Rectal smooth muscle tissue (tissue), 1 donor: ENCODE measurements at regions not wholly inside any gene's neighbourhood (a gene's known extent, or its start where the extent isn't known, plus 50 kb on each side); places are given as distances from the start of the nearest gene placed in this dataset.
"Not testable (repeated sequence)": the region's sequence is repeated elsewhere in the genome, so short reads cannot be mapped to it uniquely, and the experiment has no call there.

Source experiments
- H3K27ac ChIP-seq: one replicate; pipeline ENCODE4 v1.7.0; 2013; ENCODE audit warnings: low read depth, low read length, inconsistent platforms
- H3K27me3 ChIP-seq: one replicate; pipeline ENCODE4 v1.7.0; 2013; ENCODE audit warnings: low read length; ENCODE audit not compliant: control insufficient read depth, insufficient read depth
- H3K36me3 ChIP-seq: one replicate; pipeline ENCODE4 v1.7.0; 2013; ENCODE audit warnings: low read length; ENCODE audit not compliant: control insufficient read depth, insufficient read depth
- H3K4me1 ChIP-seq: one replicate; pipeline ENCODE4 v1.7.0; 2013; ENCODE audit warnings: low read length; ENCODE audit not compliant: control insufficient read depth, insufficient read depth
- H3K4me3 ChIP-seq: one replicate; pipeline ENCODE4 v1.7.0; 2013; ENCODE audit warnings: low read length
- H3K9ac ChIP-seq: one replicate; pipeline ENCODE4 v1.7.0; 2013; ENCODE audit warnings: low read length

GRCh38 chr16:86955136-86955855 lies 361.9 kb downstream of the C16orf95 start:
- Histone ChIP-seq H3K36me3 (no peaks in the 10 kb centered on the region), H3K27me3 (peaks cover 6% of the 10 kb centered on the region), H3K27ac (no peak overlapping the region), H3K9ac (no peak overlapping the region), H3K4me3 (no peak overlapping the region), H3K4me1 (no peaks in the 10 kb centered on the region)

- Histone ChIP-seq H3K27me3 (peaks cover 6% of the 10 kb centered on the region), H3K4me3 (no peak overlapping the region), H3K27ac (no peak overlapping the region), H3K9ac (no peak overlapping the region), H3K4me1 (no peaks in the 10 kb centered on the region), H3K36me3 (no peaks in the 10 kb centered on the region)
Measured at GRCh38 chr16:86956437-86956836, 360.8 kb downstream of the C16orf95 start.

- not testable (repeated sequence) for H3K36me3 ChIP-seq, H3K27me3 ChIP-seq, H3K4me1 ChIP-seq, H3K27ac ChIP-seq, H3K9ac ChIP-seq, H3K4me3 ChIP-seq
Measured at GRCh38 chr16:86957662-86958198, 359.5 kb downstream of the C16orf95 start.

- no peak overlapping the region for H3K27ac ChIP-seq
- H3K27me3 ChIP-seq = peaks cover 6% of the 10 kb centered on the region
- H3K9ac ChIP-seq = no peak overlapping the region
Measured at GRCh38 chr16:86958423-86958822, 358.8 kb downstream of the C16orf95 start.

GRCh38 chr16:86959091-86959651 lies 358.0 kb downstream of the C16orf95 start:
- H3K27ac ChIP-seq = no peak overlapping the region
- no peak overlapping the region for H3K9ac ChIP-seq
- peaks cover 4% of the 10 kb centered on the region for H3K27me3 ChIP-seq
- no peaks in the 10 kb centered on the region for H3K36me3 ChIP-seq
- H3K4me1 ChIP-seq = no peaks in the 10 kb centered on the region
- H3K4me3 ChIP-seq = no peak overlapping the region

More at GRCh38 chr16:86958423-86958822, 358.8 kb downstream of the C16orf95 start:
- Histone ChIP-seq H3K36me3 (no peaks in the 10 kb centered on the region), H3K4me3 (no peak overlapping the region), H3K4me1 (no peaks in the 10 kb centered on the region)

DNA sequence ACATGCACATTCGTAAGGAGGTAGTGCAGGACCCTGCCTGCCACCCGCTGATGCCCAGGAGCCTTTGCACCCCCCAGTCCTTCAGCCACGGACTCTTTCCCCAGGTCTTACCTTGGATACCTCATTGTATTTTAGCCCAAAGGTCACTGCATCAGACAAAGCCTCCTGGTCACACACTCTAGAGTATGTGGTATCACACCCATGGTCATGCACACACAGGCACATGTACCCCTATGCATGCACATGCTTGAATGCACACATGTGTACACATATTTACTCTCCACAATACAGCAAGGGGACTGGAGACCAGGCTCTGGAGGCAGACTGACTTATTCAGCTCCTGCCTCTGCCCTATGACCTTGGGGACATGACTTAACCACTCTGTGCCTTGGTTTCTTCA lies 357.5 kb downstream of the C16orf95 start:
- no peak overlapping the region for H3K4me3 ChIP-seq
- H3K36me3 ChIP-seq = no peaks in the 10 kb centered on the region
- H3K9ac ChIP-seq = no peak overlapping the region
- H3K27me3 ChIP-seq = peaks cover 4% of the 10 kb centered on the region
- no peaks in the 10 kb centered on the region for H3K4me1 ChIP-seq
- no peak overlapping the region for H3K27ac ChIP-seq

DNA sequence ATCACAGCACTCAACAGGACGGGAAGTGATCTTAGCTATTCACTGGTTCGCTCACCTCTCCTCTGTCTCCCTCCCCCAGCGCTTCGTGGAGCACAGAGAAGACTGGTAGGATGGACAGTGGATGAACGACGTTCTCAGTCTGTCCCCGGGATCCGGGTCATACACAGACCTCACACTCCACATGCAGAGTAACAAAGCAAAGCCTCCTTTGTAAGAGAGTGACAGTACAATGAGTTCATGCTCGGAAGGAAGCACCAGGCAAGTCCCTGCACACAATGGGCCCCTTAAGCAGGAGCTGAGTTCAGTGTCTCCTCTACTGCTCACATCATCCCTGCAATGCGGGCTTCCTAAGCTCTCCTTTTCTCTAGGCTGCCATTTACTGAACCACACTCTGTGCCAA lies 356.9 kb downstream of the C16orf95 start:
- peaks cover 4% of the 10 kb centered on the region for H3K27me3 ChIP-seq
- H3K4me3 ChIP-seq = no peak overlapping the region
- no peak overlapping the region for H3K9ac ChIP-seq
- no peaks in the 10 kb centered on the region for H3K4me1 ChIP-seq
- no peaks in the 10 kb centered on the region for H3K36me3 ChIP-seq
- no peak overlapping the region for H3K27ac ChIP-seq

DNA sequence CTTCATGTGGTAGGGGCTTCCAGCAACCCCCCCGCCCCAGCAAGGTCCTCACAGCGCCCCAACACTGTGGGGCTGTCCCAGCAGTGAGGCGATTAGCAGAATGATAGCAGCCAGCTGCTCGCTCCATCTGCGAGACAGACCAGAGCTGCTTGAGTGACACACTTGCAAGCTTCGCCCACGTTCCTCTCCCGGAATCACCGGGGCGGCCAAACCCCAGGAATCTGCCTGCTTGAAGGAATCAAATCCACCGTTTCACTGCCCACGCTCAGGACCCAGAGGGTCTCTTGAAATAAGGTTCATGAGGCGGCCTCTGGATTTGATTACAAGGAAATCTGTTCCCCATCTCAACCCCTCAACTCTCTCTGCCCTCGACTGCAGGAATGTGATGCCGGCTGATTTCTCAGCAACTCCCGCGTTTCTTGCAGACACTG lies 356.0 kb downstream of the C16orf95 start:
- H3K9ac ChIP-seq = no peak overlapping the region
- H3K4me3 ChIP-seq = no peak overlapping the region
- H3K4me1 ChIP-seq = no peaks in the 10 kb centered on the region
- H3K27me3 ChIP-seq = peaks cover 4% of the 10 kb centered on the region
- no peaks in the 10 kb centered on the region for H3K36me3 ChIP-seq
- no peak overlapping the region for H3K27ac ChIP-seq

GRCh38 chr16:86962259-86962658 lies 354.9 kb downstream of the C16orf95 start:
- no peaks in the 10 kb centered on the region for H3K36me3 ChIP-seq
- H3K9ac ChIP-seq = no peak overlapping the region
- no peaks in the 10 kb centered on the region for H3K4me1 ChIP-seq
- H3K4me3 ChIP-seq = no peak overlapping the region
- H3K27me3 ChIP-seq = peaks cover 4% of the 10 kb centered on the region
- no peak overlapping the region for H3K27ac ChIP-seq

GRCh38 chr16:86962913-86963312 lies 354.3 kb downstream of the C16orf95 start:
- Histone ChIP-seq H3K4me1 (no peaks in the 10 kb centered on the region), H3K4me3 (no peak overlapping the region), H3K27me3 (peaks cover 4% of the 10 kb centered on the region), H3K9ac (no peak overlapping the region), H3K27ac (no peak overlapping the region), H3K36me3 (no peaks in the 10 kb centered on the region)

DNA sequence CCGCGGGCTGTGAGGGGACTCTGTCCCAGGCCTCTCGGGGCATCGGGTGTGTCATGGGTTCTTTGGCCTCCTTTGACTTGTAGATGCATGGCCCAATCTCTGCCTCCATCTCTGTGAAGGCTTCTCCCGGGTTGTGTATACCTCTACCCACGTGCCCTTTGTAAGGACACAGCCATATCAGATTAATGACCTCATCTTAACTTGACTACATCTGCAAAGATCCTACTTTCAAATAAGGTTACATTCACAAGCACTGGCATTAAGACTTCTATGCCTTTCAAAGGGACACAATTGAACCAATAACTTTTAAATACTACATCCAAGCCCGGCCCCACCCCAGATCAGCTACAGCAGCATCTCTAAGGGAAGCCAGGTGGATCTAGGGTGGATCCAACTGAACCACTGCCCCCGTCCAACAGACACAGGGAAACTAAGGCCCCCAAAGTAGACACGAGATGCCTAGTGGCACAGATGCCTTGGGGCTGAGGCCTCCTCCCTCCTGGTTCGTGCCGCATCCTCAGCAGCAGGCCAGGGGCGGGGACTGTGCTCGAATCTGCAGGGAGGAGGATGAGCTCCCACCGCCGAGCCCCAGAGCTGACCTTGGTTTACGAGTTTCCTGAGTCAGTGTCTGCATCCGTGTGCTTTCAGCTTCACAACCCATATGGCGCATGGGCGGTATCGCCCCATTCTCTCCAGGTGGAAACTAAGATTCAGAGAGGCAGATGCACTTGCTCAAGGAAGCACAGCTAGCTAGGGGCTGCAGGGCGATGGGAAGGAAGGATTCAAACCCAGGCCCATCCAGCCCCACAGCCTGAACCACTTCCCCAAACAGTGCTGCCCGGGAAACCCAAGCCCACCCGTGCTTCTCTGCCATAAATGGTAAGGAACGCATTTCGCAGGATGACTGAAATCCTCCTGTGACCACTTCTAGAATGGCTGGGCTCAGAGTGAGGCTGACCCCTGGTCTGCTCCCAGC lies 353.3 kb downstream of the C16orf95 start:
- Histone ChIP-seq H3K27ac (no peak overlapping the region), H3K27me3 (no peaks in the 10 kb centered on the region), H3K36me3 (no peaks in the 10 kb centered on the region), H3K4me1 (no peaks in the 10 kb centered on the region), H3K4me3 (no peak overlapping the region), H3K9ac (no peak overlapping the region)

GRCh38 chr16:86964796-86965241 lies 352.4 kb downstream of the C16orf95 start:
- Histone ChIP-seq H3K4me1 (no peaks in the 10 kb centered on the region), H3K9ac (no peak overlapping the region), H3K36me3 (no peaks in the 10 kb centered on the region), H3K27ac (no peak overlapping the region), H3K27me3 (no peaks in the 10 kb centered on the region), H3K4me3 (no peak overlapping the region)
